GM12864 (cell line): ENCODE measurements at regions not wholly inside any gene's neighbourhood (a gene's known extent, or its start where the extent isn't known, plus 50 kb on each side); places are given as distances from the start of the nearest gene placed in this dataset.

Source experiments
- DNase-seq: peaks from one replicate; pipeline ENCODE4 v3.0.0-alpha.2; 2011; ENCODE audit warnings: low read depth
- H3K4me3 ChIP-seq: 2 replicates; pipeline ENCODE4 v1.5.1; 2011; ENCODE audit warnings: mild to moderate bottlenecking, low read depth, low read length, control low read depth
- TF ChIP-seq, protein P1 (sequence below): IDR thresholded peaks from 2 replicates; pipeline ENCODE4 v1.5.1; 2011; ENCODE audit warnings: low read depth, mild to moderate bottlenecking, moderate library complexity, low read length, control low read depth, inconsistent platforms; ENCODE audit errors: missing control alignments

DNA sequence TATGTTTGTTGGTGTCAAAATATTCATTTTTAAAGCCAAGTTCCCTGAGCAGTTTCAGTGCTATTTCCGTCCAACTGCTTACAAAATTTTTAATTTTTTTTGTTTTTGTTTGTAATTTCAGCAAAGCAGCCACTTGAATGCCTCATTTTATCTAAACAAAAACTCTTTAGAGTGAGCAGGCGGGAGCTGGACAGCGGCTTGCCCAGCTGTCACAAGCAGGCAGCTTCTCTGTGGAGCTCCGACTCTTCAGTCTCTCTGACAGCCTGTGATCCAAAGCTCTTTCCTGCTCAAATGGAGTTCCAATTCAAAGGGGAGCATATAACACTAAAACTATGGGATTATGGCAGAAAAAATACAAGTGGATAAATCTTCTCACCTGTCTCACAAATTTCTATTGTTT, 618.3 kb upstream of the PCDH20 start:
- TF ChIP-seq, protein P1, sequence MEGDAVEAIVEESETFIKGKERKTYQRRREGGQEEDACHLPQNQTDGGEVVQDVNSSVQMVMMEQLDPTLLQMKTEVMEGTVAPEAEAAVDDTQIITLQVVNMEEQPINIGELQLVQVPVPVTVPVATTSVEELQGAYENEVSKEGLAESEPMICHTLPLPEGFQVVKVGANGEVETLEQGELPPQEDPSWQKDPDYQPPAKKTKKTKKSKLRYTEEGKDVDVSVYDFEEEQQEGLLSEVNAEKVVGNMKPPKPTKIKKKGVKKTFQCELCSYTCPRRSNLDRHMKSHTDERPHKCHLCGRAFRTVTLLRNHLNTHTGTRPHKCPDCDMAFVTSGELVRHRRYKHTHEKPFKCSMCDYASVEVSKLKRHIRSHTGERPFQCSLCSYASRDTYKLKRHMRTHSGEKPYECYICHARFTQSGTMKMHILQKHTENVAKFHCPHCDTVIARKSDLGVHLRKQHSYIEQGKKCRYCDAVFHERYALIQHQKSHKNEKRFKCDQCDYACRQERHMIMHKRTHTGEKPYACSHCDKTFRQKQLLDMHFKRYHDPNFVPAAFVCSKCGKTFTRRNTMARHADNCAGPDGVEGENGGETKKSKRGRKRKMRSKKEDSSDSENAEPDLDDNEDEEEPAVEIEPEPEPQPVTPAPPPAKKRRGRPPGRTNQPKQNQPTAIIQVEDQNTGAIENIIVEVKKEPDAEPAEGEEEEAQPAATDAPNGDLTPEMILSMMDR, result no peak
- DNase-seq, result no peak
- no peak overlapping the region for H3K4me3 ChIP-seq

DNA sequence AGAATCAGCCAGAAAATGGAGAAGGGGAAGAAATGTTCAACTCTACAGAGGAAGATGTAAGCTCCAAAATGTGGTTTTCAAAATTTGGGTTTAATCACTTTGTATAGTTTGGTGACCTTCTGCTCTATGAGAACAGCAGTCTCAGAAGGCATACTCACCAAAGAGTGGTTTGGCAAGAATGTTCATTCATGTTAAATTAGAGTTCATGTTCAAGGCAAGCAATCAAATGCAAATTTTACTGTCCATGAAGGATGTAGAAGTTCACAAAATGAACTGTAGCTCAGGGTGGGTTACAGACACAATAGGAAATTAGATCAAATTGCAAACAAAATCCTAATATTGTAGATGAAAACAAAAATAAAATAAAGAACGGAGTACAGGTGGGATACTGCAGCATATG, 606.7 kb upstream of the PCDH20 start:
- TF ChIP-seq, protein P1, result no peak
- no peak overlapping the region for H3K4me3 ChIP-seq
- no peak for DNase-seq

DNA sequence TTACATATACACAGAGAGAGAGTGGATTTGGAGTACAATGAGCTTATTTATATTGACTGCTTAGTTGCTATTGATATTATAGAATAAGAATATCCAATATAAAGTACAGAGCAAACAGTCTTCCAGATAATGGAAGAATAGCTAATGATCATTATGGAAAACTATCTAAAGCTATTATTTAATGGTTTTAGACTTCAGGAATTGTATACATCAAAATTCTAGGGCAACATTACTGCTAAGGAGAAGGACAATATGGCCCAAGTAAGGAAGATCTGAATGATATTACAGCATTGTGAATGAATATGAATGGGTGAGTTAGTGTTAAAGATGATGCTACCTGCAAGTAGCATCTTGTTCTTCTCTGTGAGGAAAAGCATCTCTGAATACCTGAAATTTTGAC, 604.2 kb upstream of the PCDH20 start:
- DNase-seq, result no peak
- no peak overlapping the region for H3K4me3 ChIP-seq
- TF ChIP-seq, protein P1, result no peak

DNA sequence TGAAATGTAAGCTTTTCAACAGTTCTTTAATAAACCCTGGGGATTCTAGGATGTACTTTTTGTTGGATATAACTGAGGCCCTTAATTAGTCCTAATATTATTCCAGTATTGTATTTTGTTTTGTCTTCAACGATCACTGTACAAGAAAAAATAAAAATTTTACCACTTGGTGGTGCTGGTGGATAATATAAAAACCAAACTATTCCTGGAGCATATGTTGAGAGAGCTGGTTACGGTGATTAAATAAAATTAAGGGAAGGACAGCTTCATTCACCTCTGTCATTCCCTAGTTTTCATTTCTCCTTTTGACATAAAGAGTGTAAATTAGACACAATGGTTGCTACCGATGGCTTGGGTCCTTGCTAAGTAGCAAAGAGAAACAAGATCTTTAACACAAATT, 598.6 kb upstream of the PCDH20 start:
- H3K4me3 ChIP-seq, result no peak overlapping the region
- no peak for DNase-seq
- TF ChIP-seq, protein P1, result no peak

DNA sequence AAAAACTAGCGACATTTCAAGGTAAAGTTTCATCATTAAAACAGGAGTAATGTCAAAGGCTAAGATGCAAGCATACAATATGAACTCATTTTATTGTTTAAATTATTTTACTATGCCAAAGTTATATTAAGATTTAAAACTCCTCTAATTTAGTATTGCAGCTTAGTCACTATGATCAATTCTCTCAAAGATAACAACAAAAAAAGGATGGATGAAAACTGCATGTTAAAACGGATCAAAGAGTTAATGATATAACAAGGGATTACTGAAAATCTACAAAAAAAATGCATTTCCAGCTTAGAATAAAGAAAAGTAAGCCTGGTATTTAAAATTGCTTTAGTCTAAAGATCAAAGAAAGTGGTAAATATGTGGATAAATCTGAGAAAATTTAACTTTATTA, 587.8 kb upstream of the PCDH20 start:
- TF ChIP-seq, protein P1, result no peak
- H3K4me3 ChIP-seq, result no peak overlapping the region
- DNase-seq, result no peak

DNA sequence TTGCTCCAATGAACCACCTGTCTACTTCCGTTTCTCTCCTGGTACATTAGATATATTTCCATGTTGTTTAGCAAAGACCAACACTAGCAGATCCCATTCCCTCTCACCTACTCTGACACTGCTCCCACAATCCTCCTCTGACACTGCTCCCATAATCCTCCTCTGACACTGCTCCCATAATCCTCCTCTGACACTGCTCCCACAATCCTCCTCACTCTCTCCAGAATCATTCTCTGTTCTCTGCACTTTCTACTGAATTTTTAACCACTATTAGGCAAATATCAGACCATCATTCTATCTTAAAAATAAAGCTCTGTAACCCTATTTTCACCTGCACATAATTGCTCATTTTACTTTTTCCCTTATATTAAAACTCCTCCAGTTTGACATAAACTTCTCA, 578.5 kb upstream of the PCDH20 start:
- DNase-seq, result no peak
- TF ChIP-seq, protein P1, result no peak
- H3K4me3 ChIP-seq, result no peak overlapping the region

DNA sequence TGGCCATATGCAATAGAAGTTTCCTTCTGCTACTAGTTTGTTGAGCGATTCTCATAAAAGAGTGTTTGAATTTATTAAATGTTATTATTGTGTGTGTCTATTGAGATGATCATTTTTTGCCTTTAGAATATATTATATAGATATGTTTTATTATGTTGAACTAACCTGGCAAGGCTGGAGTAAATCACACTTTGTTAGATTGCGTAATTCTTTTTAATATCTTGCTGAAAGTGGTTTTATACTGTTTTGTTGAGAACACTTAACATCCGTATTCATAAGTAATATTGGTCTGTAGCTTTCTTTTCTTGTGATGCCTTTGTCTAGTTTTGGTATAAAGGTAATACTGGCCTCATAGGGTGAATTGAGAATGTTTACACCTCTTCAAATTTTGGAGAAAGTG, 574.3 kb upstream of the PCDH20 start:
- TF ChIP-seq, protein P1, result no peak
- DNase-seq, result no peak
- H3K4me3 ChIP-seq, result no peak overlapping the region
